Esophagus squamous epithelium (tissue), 5 donors: ENCODE measurements at regions not wholly inside any gene's neighbourhood (a gene's known extent, or its start where the extent isn't known, plus 50 kb on each side); places are given as distances from the start of the nearest gene placed in this dataset.

ENCODE experiments used
- DNase-seq: peaks from one replicate; lab custom pipeline; 2025; lab: John Stamatoyannopoulos, UW
- H3K27ac ChIP-seq, 4 donors: fragments of 200-600 bp; sonication (generic); one replicate each; pipeline ENCODE4 v1.5.1; 2016 to 2019; ENCODE audit warnings: mild to moderate bottlenecking in 1 of 4
- H3K27me3 ChIP-seq, 4 donors: fragments of 200-600 bp; sonication (generic); 1 replicate in 3 of 4; 2 replicates in 1 of 4; pipeline versions ENCODE4 v1.5.1 to v1.6.0; 2017 to 2021; ENCODE audit warnings: antibody characterized with exemption in 1 of 4
- H3K36me3 ChIP-seq, 3 donors: fragments of 200-600 bp; sonication (generic); one replicate each; pipeline ENCODE4 v1.5.1; 2016 to 2019
- H3K4me1 ChIP-seq, 3 donors: fragments of 200-600 bp; sonication (generic); one replicate each; pipeline ENCODE4 v1.5.1; 2017 to 2019
- H3K4me3 ChIP-seq, 4 donors: fragments of 200-600 bp; sonication (generic); 1 replicate in 3 of 4; 2 replicates in 1 of 4; pipeline ENCODE4 v1.5.1; 2016 to 2019; ENCODE audit warnings: mild to moderate bottlenecking in 2 of 4, moderate library complexity in 1 of 4
- H3K9me3 ChIP-seq, 3 donors: fragments of 200-600 bp; sonication (generic); one replicate each; pipeline ENCODE4 v1.5.1; 2016 to 2019
- POLR2A ChIP-seq, 4 donors: fragments of 450-650 bp; IDR thresholded peaks; one replicate each; pipeline ENCODE4 v1.6.1; 2017; ENCODE audit warnings: antibody characterized with exemption in 4 of 4, mild to moderate bottlenecking in 4 of 4, moderate library complexity in 3 of 4
- WGBS, 2 donors: methylation state at CpG; one replicate each; pipeline ENCODE4 v1.1.5; 2018; 5-methylcytosine and 5-hydroxymethylcytosine counted together
- intact Hi-C: fragments of 100-400 bp; cut with DNase I; formaldehyde crosslinking; loops from one replicate; pipeline ENCODE4 v1.15.0; 2022
- TF ChIP-seq, protein P1 (sequence below), 6 experiments: fragments of 450-650 bp in 4 of 6; fragments of 200-600 bp in 2 of 6; sonication (generic) in 2 of 6; IDR thresholded peaks; one replicate each; pipeline ENCODE4 v1.5.1; 2016 to 2019; ENCODE audit warnings: antibody characterized with exemption in 6 of 6, mild to moderate bottlenecking in 4 of 6, moderate library complexity in 4 of 6
- donor health status: DM: yes; HTN: yes; CAD: no.

DNA sequence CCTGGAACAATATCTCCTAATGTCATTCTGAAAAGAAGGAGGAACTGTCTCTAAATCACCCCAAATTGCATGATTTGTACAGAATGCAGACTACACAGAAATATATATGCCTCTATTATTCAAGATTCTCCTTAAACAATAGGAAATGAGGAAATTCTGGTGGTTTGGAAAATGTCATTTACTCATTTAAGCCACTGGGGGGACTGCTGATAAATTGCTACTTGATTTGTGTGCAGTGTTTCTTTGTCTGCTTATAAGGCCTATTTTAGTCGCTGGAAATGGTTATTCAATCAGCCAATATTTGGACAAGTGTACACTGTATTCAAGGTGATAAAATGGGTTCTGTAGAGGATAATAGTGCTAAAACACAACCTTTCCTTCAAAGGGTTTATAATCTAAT lies 801.9 kb upstream of the CELF4 start:
- Histone ChIP-seq H3K36me3 (no peaks in the 10 kb centered on the region), H3K27ac (no peak overlapping the region), H3K9me3 (no peaks in the 10 kb centered on the region), H3K27me3 (no peaks in the 10 kb centered on the region), H3K4me1 (no peaks in the 10 kb centered on the region), H3K4me3 (no peak overlapping the region)
- WGBS, 2 donors = 50 to 63% methylated on average over 1 of the region's 1 CpG
- DNase-seq = no peak
- intact Hi-C loops = no loop called here
- TF ChIP-seq POLR2A (IDR thresholded peaks at IDR 0.05) = no peak
- TF ChIP-seq, protein P1, sequence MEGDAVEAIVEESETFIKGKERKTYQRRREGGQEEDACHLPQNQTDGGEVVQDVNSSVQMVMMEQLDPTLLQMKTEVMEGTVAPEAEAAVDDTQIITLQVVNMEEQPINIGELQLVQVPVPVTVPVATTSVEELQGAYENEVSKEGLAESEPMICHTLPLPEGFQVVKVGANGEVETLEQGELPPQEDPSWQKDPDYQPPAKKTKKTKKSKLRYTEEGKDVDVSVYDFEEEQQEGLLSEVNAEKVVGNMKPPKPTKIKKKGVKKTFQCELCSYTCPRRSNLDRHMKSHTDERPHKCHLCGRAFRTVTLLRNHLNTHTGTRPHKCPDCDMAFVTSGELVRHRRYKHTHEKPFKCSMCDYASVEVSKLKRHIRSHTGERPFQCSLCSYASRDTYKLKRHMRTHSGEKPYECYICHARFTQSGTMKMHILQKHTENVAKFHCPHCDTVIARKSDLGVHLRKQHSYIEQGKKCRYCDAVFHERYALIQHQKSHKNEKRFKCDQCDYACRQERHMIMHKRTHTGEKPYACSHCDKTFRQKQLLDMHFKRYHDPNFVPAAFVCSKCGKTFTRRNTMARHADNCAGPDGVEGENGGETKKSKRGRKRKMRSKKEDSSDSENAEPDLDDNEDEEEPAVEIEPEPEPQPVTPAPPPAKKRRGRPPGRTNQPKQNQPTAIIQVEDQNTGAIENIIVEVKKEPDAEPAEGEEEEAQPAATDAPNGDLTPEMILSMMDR (IDR thresholded peaks at IDR 0.05) = no peak

DNA sequence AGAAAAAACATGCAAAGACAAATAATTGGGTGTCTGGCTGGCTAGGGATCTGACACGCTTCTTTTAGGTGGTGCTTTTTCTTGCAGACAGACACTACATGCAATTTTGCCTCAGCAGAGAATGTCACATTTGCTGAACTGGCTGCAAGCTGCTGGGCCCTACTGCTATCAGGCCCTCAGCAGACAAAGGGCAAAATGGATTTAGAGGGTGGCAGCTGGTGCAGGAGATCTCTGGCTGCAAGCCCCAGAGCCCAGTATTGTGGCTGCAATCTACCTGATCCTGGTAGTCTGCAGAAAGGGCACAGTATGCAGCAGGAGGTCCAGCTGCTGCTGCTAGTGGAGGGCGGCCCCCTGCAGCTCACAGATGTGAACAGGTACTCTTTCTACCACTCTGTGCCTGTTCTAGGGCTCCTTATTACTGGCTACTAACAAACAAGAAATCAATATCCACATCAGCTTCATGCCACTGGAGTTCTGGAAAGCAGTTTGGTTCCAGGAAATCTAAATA lies 796.7 kb upstream of the CELF4 start:
- no peaks in the 10 kb centered on the region for H3K36me3 ChIP-seq
- TF ChIP-seq POLR2A (IDR thresholded peaks at IDR 0.05) = no peak
- TF ChIP-seq, protein P1 (IDR thresholded peaks at IDR 0.05) = no peak
- no peak overlapping the region for H3K4me3 ChIP-seq
- no peak for DNase-seq
- H3K9me3 ChIP-seq = no peaks in the 10 kb centered on the region
- H3K27ac ChIP-seq = no peak overlapping the region
- WGBS, 2 donors = 63 to 88% methylated on average over 1 to 2 of the region's 2 CpGs
- no peaks in the 10 kb centered on the region for H3K27me3 ChIP-seq
- no peaks in the 10 kb centered on the region for H3K4me1 ChIP-seq
- intact Hi-C loops = no loop called here

DNA sequence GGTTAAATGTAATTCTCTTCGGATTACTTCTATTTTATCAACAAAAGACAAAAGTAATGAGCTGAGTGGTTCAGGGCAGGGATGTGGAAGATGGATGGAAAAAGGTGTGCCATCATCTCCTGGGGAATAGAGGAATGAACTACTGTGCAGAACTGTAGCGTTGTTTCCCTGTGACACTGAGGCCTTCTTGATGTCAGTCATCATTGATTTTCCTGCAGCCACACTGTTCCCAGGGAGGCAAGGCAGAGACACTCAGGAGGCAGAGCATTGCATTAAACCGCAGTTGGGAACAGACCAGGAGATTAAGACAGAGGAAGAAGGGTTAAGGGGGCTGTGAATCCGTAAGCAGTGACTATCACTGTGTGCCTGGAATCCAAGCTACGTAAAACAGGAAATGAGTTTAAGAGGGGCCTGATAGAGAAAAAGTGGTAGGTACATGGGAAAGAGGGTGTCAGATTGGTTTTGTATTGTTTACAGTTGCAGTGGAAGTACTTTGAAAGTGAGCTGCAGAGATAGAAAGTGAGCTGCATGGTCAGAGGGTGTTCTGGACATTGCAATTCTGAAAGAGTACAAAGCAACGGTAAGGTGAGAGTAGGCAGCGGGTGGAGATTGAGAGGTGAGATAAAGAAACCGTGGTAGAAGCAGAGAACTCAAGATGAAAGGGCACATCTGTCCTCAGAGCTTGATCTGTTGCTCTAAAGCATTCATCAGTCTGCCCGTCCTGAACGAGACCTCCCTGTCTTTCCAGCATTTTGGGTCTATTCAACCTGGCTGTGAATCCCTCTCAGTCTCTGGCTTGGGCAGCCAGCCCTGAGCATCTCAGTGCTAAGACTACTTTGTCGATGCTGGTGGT lies 793.4 kb upstream of the CELF4 start:
- no peaks in the 10 kb centered on the region for H3K4me1 ChIP-seq
- no peaks in the 10 kb centered on the region for H3K27me3 ChIP-seq
- intact Hi-C loops = no loop called here
- H3K27ac ChIP-seq = no peak overlapping the region
- 72 to 76% methylated on average over 11 of the region's 11 CpGs for WGBS, 2 donors
- no peaks in the 10 kb centered on the region for H3K36me3 ChIP-seq
- DNase-seq = no peak
- TF ChIP-seq, protein P1 (IDR thresholded peaks at IDR 0.05) = no peak
- no peak for TF ChIP-seq POLR2A (IDR thresholded peaks at IDR 0.05)
- H3K4me3 ChIP-seq = no peak overlapping the region
- H3K9me3 ChIP-seq = no peaks in the 10 kb centered on the region

DNA sequence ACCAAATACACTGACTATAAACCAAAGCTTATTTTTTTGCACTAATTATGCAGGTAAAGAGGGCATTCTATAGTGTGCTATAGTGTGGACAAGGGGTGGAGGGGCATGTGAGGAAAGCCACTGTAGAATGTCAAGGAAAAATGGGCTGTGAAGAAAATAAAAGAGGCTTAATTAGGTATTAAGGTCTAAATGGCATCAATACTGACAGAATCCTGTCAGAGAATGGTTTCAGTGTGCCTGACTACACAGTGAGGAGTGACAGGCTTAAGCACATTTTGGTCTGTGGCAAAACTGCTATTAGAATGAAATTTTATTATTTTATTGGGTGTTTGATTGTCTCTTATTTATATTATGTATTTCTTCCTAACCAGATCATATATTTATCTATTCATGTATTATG lies 787.6 kb upstream of the CELF4 start:
- H3K27ac ChIP-seq = no peak overlapping the region
- no peak overlapping the region for H3K4me3 ChIP-seq
- TF ChIP-seq, protein P1 (IDR thresholded peaks at IDR 0.05) = no peak
- no peak for TF ChIP-seq POLR2A (IDR thresholded peaks at IDR 0.05)
- no peaks in the 10 kb centered on the region for H3K9me3 ChIP-seq
- no peak for DNase-seq
- H3K27me3 ChIP-seq = no peaks in the 10 kb centered on the region
- intact Hi-C loops = no loop called here
- no peaks in the 10 kb centered on the region for H3K4me1 ChIP-seq
- H3K36me3 ChIP-seq = no peaks in the 10 kb centered on the region

DNA sequence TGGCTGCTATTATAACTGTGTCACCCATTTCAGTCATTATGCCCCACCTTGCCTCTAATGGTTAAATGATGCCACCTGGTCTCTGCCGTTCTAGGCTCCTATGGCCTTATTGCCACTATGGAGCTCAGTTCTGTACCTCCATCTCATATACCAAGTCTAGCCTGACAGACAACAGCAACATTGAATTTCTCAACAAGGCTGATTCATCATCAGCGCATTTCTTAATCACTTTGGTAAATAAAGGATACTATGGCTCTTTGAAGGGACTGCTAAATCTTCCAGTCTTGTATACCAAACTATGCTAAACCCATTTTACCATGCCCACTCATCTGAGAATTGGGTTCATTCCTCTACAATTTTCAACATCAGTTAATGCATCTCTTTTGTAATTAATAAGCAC lies 784.5 kb upstream of the CELF4 start:
- Histone ChIP-seq H3K9me3 (no peaks in the 10 kb centered on the region), H3K4me1 (no peaks in the 10 kb centered on the region), H3K36me3 (no peaks in the 10 kb centered on the region), H3K27me3 (no peaks in the 10 kb centered on the region), H3K27ac (no peak overlapping the region), H3K4me3 (no peak overlapping the region)
- whole genome bisulfite sequencing, 2 donors = 68 to 71% methylated on average over 2 of the region's 2 CpGs
- no peak for DNase-seq
- TF ChIP-seq POLR2A (IDR thresholded peaks at IDR 0.05) = no peak
- intact Hi-C loops = no loop called here
